Stimulated activated CD8-positive, alpha-beta memory T cell treated with anti-CD3 and anti-CD28 coated beads, Interleukin-15, amount 100 ng/mL, for 4 hours (primary cell): ENCODE measurements at regions not wholly inside any gene's neighbourhood (a gene's known extent, or its start where the extent isn't known, plus 50 kb on each side); places are given as distances from the start of the nearest gene placed in this dataset.
"Not testable (repeated sequence)": the region's sequence is repeated elsewhere in the genome, so short reads cannot be mapped to it uniquely, and the experiment has no call there.

Experiments used
- DNase-seq, 2 donors: peaks; one replicate each; pipeline ENCODE4 v3.0.0-alpha.2; 2020; ENCODE audit warnings: low read depth in 2 of 2

GRCh38 chr1:90824551-90824950 is 107.4 kb upstream of the BARHL2 start:
- DNase-seq: no peak

DNA sequence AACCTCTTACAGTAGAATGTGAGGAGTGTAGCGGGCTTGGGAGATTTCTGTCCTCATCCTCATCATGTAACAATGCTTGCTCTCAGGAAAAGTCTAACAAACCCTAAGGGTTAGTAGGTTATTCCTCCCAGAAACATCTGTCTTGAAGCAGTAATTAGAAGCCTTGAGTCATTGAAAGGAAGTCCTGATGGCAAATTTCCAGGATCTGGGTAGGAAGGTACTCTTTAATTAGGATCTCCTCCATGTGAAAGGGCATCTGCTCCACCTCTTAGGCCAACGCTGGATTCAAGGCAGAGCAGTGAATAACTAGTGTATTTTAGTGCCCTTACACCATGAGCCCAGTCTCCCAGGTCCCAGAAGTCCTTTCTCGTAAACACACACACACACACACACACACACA is 106.6 kb upstream of the BARHL2 start:
- DNase-seq: no peak

GRCh38 chr1:90821788-90822359 is 104.8 kb upstream of the BARHL2 start:
- no peak for DNase-seq

DNA sequence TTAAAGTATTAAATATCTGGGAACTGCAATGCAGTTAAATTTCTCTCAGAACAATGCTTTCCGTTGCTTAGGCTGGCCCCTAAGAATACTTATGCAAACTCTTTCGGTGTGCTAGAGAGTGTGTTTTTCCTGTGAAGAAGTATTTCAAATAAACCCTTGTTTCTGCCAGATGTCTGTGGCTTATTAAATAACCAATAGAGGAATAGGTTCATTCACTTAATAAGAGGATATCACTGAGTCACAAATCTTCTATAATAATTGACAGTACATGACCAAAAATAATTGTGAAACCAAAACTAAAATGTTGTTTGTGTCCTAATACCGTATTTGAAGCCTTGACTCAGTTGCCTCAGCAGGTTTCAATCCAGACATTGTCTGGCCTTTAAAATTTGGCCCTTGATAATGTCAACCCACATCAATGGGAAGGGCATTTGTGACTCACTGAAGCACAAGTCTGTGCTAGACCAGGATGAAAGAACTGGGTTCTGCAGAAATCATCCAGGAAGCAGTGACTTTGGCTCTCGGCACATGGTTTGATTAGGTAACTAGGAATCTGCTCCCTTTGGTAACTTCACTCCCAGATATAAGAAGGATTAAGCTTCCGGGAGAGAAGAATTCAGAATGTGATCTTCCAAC is 104.2 kb upstream of the BARHL2 start:
- DNase-seq: no peak

GRCh38 chr1:90820745-90821144 is 103.6 kb upstream of the BARHL2 start:
- no peak for DNase-seq

GRCh38 chr1:90817399-90817798 is 100.3 kb upstream of the BARHL2 start:
- no peak for DNase-seq

- not testable (repeated sequence) for DNase-seq
These were observed 95.1 kb upstream of the BARHL2 start for GRCh38 chr1:90812237-90812636.

- not testable (repeated sequence) for DNase-seq
These were observed 94.4 kb upstream of the BARHL2 start for GRCh38 chr1:90811444-90811950.

DNA sequence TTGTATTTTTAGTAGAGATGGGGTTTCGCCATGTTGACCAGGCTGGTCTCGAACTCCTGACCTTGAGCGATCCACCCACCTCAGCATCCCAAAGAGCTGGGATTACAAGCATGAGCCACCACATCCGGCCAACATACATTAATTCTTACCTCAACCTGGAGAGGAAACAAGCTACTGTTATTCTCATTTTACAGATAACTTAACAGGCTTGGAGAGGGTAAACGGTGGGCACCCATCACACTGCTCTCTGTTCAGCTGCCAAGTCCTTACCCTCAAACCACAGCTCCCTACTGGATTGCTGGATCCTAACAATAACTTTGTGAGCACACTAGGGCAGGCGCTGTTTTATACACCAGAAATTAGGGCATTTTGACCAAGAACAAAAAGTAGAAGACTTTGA is 93.6 kb upstream of the BARHL2 start:
- no peak for DNase-seq

DNA sequence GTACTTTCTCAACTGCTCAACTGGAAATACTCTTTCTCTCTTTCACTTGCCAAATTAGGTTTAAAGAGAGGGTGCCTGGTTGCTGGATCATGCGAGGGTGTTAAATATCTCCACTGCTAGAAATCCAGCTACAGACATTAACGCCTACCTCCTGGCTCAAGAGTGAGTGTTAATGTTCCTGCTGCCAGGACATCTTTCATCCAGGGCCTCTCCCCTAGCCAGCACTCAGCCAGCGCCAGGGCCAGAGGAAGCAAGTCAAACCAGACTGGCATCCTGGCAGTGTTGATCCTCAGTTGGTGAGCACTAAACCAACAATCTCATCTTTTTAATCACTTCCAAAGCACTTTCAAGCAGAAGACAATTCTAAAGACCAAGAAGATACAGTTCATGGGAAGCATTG is 92.9 kb upstream of the BARHL2 start:
- DNase-seq: no peak

- DNase-seq: no peak
These were observed 92.0 kb upstream of the BARHL2 start for GRCh38 chr1:90809093-90809492.

- DNase-seq: no peak
These were observed 90.2 kb upstream of the BARHL2 start for GRCh38 chr1:90807329-90807728.

DNA sequence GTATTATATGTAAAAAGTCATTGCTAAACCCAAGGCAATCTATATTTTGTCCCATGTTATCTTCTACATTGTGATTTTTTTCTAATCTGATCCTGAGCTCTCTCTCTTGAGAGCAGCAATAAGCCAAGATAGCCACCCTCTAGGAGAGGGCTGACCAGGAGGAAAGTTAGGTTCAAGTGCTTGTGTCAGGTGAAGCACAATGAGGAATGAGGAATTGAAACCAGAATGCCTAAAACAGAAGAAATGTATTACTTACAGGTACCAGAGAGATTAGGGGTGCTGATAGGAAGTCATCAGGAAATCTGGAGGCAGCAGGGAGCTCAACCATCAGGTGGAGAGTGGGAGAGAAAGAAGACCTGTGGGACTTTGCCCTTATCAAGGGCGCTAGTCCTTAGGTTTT is 85.5 kb upstream of the BARHL2 start:
- DNase-seq: no peak

DNA sequence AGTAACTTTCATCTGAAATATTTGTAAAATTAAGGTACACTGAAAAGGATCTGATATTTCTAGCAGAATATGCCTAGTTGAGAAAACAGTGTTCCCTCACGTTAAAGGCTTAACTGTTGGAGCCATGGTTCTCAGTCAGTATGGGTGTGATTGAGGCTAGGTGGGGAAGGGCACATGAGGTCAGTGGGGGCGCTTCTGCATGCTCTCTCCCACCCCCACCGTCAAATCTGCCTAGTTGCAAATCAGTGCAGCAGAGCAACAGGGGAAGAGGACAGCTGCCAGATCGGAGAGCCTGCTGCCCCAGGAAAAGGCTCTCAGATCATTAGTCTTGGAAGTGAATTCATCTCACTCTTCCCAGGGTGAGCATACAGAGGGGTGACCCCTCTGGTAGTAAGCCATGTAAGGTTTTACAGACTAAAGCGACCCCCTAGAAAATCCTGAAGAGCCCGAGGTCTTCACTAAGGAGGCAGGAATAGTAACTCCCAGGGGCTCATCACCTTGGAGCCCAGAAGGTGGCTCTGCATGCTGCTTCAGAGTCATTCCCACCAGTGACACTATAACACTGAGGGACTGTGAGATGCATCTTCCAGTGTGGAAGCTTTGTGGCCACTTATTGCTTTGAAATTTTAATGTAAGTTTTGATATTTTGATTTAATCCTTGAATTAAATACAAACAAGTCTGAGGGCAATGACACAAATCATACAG is 83.1 kb upstream of the BARHL2 start:
- no peak for DNase-seq

DNA sequence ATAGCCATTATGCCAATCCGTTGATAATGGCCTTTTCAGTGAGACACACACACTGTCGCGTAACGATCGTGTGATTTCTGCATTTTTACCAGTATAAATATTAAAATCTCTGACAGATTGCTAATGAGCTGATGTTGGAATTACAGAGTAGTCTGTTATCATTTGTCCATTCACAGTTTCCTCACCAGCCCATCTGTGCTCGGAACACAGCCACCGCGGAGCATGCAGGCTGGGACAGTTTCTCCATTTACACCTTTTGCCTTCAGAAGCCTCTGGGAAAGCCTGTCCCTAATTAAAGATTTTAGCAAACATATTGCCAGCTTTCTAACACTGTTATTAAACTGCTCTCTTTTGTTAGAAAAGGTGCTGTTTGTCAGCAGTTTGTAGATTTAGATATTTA is 82.2 kb upstream of the BARHL2 start:
- no peak for DNase-seq

DNA sequence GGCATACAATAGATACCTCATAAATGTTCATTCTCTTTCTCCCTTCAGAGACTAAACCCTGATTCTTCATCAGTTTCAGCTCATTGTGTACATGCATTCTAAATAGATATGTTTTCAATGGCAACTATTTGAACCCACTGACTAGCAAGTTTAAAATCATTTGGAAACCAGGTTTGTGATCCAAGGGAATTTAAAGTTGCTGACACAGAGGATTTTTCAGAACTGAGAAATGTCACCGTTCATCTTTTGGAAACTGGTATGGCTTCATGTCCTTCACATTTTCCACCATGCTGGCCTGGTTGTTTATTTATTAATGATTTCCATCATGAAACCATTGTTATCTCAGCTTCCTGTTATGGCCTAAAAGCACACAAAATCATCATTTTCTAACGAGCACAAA is 81.8 kb upstream of the BARHL2 start:
- no peak for DNase-seq

GRCh38 chr1:90798344-90798743 is 81.2 kb upstream of the BARHL2 start:
- DNase-seq: no peak

DNA sequence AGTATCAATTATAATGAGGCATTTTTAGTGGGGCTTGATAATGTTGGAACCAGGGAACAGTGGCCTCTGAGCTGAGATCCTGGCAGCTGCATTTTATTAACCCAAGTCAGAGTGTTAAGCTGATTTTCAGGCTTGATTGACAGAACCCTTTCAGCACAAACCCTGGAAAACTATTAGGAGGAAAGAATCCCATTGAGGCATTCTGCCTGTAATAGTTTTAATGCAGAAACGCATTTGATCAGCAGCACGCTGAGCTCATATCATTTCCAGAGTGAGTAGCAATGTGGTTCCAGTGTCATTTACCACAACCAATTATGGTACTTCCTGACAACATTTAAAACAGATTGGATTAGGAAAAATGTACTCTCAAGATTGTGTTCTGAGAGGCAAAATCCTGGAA is 78.3 kb upstream of the BARHL2 start:
- DNase-seq: no peak

- no peak for DNase-seq
These were observed 69.6 kb upstream of the BARHL2 start for GRCh38 chr1:90786709-90787108.

DNA sequence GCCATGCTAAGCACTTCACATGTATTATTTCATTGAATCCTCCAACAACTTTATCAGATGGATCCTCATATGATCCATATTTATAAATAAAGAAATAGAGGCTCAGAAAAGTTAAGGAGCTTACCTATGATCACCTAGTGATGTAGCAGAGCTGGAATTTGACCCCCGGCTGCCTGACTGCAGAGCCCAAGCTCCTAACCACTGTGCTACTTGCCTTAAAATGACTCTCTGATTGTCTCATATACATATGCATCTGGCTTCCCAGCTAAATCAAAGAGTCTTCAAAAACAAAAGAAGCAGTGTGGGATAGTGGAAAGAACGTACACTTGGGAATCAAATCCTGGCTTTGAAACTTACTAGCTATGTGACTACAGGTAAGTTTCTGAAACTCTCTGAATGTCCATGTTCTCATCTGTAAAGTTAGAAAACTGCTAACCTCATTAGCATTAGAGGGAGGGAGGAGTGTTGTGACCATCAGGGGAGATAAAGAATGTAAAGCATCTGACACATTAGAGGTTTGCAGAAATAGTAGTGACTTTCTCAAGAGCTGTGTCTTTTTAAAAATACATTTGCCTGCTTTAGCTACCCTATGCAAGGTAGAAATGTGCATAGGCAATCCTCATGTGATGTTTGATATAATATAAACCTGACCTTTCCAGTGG is 67.2 kb upstream of the BARHL2 start:
- no peak for DNase-seq

- DNase-seq: no peak
These were observed 66.1 kb upstream of the BARHL2 start for GRCh38 chr1:90783181-90783580.

GRCh38 chr1:90782046-90782445 is 64.9 kb upstream of the BARHL2 start:
- DNase-seq: no peak

DNA sequence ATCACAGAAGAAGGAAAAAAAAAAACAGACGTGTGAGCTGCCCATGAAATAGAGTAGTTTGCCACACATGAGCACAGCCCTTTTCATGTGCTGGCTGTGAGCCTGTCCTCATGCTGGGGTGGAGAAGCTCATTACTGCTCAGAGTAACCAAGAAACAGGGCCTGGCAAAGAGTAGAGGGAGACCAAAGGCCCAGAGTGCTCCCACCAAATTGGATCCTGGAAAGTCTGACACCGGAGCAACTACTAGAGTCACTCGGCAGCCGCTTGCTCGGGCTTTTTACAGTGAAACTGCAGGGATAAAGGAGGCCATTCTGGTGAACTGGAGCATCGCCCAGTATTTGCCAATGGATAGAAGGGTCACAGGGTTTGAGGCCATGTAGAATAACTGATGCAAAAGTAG is 64.4 kb upstream of the BARHL2 start:
- no peak for DNase-seq
